A673 (cell line): ENCODE measurements at regions not wholly inside any gene's neighbourhood (a gene's known extent, or its start where the extent isn't known, plus 50 kb on each side); places are given as distances from the start of the nearest gene placed in this dataset.

Experiments
- CTCF ChIP-seq: fragments of 300-800, 200-600 bp; sonication (generic); conservative IDR thresholded peaks from 2 replicates; pipeline ENCODE4 v1.5.1; 2017; ENCODE audit warnings: low read depth, mild to moderate bottlenecking, antibody characterized with exemption, low read length, moderate library complexity, mixed read lengths
- EZH2 ChIP-seq: fragments of 200-600 bp; sonication (generic); IDR thresholded peaks from 2 replicates; pipeline ENCODE4 v1.6.1; 2017; ENCODE audit warnings: borderline replicate concordance, low read depth, mild to moderate bottlenecking, mixed read lengths, antibody characterized with exemption, low read length; ENCODE audit not compliant: poor library complexity, severe bottlenecking

- TF ChIP-seq CTCF (no peak), EZH2 (no peak)
Observed at GRCh38 chr7:54485044-54485443, 57.1 kb upstream of the VSTM2A start.
